ENCODE measurements at regions not wholly inside any gene's neighbourhood (a gene's known extent, or its start where the extent isn't known, plus 50 kb on each side); places are given as distances from the start of the nearest gene placed in this dataset.

DNA sequence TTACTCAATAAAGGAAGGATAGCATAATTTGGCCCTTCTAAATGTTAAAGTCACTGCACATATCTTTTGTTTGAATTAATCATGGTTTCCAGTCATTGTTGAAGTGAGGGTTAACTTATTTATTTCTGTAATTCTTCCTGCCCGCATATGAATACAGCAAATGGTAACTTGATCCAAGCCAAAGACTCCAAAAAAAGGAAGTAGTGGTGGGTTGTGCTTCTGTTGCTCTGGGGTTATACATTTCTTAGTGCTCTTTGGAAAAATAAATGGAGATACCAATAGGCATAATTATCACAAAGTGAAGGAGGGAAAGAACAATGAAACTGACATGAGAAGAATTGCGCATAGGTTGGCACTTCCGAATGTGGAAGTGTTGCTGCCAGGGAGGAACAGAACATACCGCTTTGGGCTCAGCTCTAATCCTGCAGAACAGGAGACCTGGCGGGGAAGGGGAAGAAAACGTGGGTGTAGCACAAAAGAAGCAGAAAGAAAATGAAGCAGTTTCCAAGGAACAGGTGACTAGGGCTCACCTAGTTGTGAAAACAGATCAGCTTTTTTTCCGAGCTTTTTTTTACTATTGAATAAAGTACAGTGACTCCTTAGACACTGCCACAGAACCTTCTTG lies 69.7 kb upstream of the TAF11L2 start:
- TF ChIP-seq, protein P1, sequence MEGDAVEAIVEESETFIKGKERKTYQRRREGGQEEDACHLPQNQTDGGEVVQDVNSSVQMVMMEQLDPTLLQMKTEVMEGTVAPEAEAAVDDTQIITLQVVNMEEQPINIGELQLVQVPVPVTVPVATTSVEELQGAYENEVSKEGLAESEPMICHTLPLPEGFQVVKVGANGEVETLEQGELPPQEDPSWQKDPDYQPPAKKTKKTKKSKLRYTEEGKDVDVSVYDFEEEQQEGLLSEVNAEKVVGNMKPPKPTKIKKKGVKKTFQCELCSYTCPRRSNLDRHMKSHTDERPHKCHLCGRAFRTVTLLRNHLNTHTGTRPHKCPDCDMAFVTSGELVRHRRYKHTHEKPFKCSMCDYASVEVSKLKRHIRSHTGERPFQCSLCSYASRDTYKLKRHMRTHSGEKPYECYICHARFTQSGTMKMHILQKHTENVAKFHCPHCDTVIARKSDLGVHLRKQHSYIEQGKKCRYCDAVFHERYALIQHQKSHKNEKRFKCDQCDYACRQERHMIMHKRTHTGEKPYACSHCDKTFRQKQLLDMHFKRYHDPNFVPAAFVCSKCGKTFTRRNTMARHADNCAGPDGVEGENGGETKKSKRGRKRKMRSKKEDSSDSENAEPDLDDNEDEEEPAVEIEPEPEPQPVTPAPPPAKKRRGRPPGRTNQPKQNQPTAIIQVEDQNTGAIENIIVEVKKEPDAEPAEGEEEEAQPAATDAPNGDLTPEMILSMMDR (IDR thresholded peaks at IDR 0.05; ENCODE audit: poor library complexity, severe bottlenecking) = no peak
- TF ChIP-seq EP300 (conservative IDR thresholded peaks at IDR 0.05; ENCODE audit: poor library complexity, severe bottlenecking) (no peak), TAF1 (IDR thresholded peaks at IDR 0.05; ENCODE audit: low read depth) (no peak), POLR2AphosphoS5 (IDR thresholded peaks at IDR 0.05) (no peak), RAD21 (conservative IDR thresholded peaks at IDR 0.05) (no peak), MXI1 (conservative IDR thresholded peaks at IDR 0.05; ENCODE audit: poor library complexity, severe bottlenecking) (no peak), EZH2 (IDR thresholded peaks at IDR 0.05; ENCODE audit: borderline replicate concordance, insufficient read depth, low read length, poor library complexity, severe bottlenecking) (no peak)

Data from neural cell (in vitro differentiated cells).